Kidney (tissue), 13 donors: ENCODE measurements at regions not wholly inside any gene's neighbourhood (a gene's known extent, or its start where the extent isn't known, plus 50 kb on each side); places are given as distances from the start of the nearest gene placed in this dataset.

ENCODE experiments used
- DNase-seq, 5 donors: peaks; one replicate each; pipeline ENCODE4 v3.0.0-alpha.2; 2013 to 2020
- FAIRE-seq: peaks from 2 replicates; lab custom pipeline; 2012; peaks lifted over from hg19 to GRCh38; lab: Jason Lieb, UNC
- H3K27ac ChIP-seq, 2 donors: one replicate each; pipeline ENCODE4 v1.7.0; 2013; ENCODE audit warnings: low read depth in 2 of 2, low read length in 2 of 2, inconsistent platforms in 1 of 2
- H3K27me3 ChIP-seq: one replicate; pipeline ENCODE4 v1.7.1; 2013; ENCODE audit warnings: low read length, inconsistent platforms; ENCODE audit not compliant: control insufficient read depth, insufficient read depth
- H3K36me3 ChIP-seq, 3 donors: one replicate each; pipeline versions ENCODE4 v1.7.0 to v1.7.1; 2013; ENCODE audit warnings: low read length in 3 of 3, control low read depth in 1 of 3, inconsistent platforms in 1 of 3; ENCODE audit not compliant: insufficient read depth in 3 of 3, control insufficient read depth in 2 of 3
- H3K4me1 ChIP-seq, 3 donors: one replicate each; pipeline versions ENCODE4 v1.7.0 to v1.7.1; 2013; ENCODE audit warnings: low read length in 3 of 3, inconsistent platforms in 1 of 3, low read depth in 1 of 3; ENCODE audit not compliant: control insufficient read depth in 2 of 3, insufficient read depth in 2 of 3
- H3K4me3 ChIP-seq, 3 donors: one replicate each; pipeline versions ENCODE4 v1.7.0 to v1.8.1; 2013; ENCODE audit warnings: low read length in 3 of 3, control low read depth in 1 of 3, inconsistent platforms in 1 of 3
- H3K9ac ChIP-seq, 3 donors: one replicate each; pipeline versions ENCODE4 v1.7.0 to v1.7.1; 2013; ENCODE audit warnings: low read length in 3 of 3, control low read depth in 1 of 3, inconsistent platforms in 1 of 3
- H3K9me3 ChIP-seq, 3 donors: one replicate each; pipeline versions ENCODE4 v1.7.0 to v1.7.1; 2013; ENCODE audit warnings: low read length in 3 of 3, control low read depth in 1 of 3, inconsistent platforms in 1 of 3; ENCODE audit not compliant: control insufficient read depth in 2 of 3, insufficient read depth in 1 of 3
- CTCF ChIP-seq: IDR thresholded peaks from 3 replicates; pipeline ENCODE4 v1.5.1; 2012; ENCODE audit warnings: mild to moderate bottlenecking, moderate library complexity, borderline replicate concordance; ENCODE audit not compliant: insufficient read depth; ENCODE audit errors: extremely low read depth
- intact Hi-C: fragments of 100-400 bp; cut with DNase I; formaldehyde crosslinking; loops from one replicate; pipeline ENCODE4 v1.11.1; 2022
- donor health status: control.
- donor health status: control.
- donor health status: control.
- donor health status: control.
- donor health status: control.
- donor health status: DM: yes; HTN: yes; CAD: no.
- donor health status: Normal renal cell carcinoma (clear cell type).

GRCh38 chr16:52650789-52651188, 103.8 kb upstream of the TOX3 start:
- no peaks in the 10 kb centered on the region for H3K36me3 ChIP-seq
- H3K27ac ChIP-seq, result no peak overlapping the region
- no peak overlapping the region for H3K4me3 ChIP-seq
- no peak overlapping the region for H3K9ac ChIP-seq
- intact Hi-C loops, result no loop called here
- H3K27me3 ChIP-seq, result no peaks in the 10 kb centered on the region
- TF ChIP-seq CTCF, result no peak
- DNase-seq (no peak), FAIRE-seq (no peak)
- no peaks in the 10 kb centered on the region for H3K4me1 ChIP-seq
- H3K9me3 ChIP-seq, result no peaks in the 10 kb centered on the region

- H3K4me3 ChIP-seq, result no peak overlapping the region
- TF ChIP-seq CTCF, result no peak
- no peaks in the 10 kb centered on the region for H3K4me1 ChIP-seq
- FAIRE-seq (no peak), DNase-seq (no peak)
- no peak overlapping the region for H3K9ac ChIP-seq
- no peaks in the 10 kb centered on the region for H3K9me3 ChIP-seq
- H3K27me3 ChIP-seq, result no peaks in the 10 kb centered on the region
- no peak overlapping the region for H3K27ac ChIP-seq
- H3K36me3 ChIP-seq, result no peaks in the 10 kb centered on the region
- intact Hi-C loops, result no loop called here
These were observed 103.4 kb upstream of the TOX3 start for GRCh38 chr16:52650318-52650717.

- Histone ChIP-seq H3K27me3 (no peaks in the 10 kb centered on the region), H3K9me3 (no peaks in the 10 kb centered on the region), H3K4me3 (no peak overlapping the region), H3K27ac (no peak overlapping the region), H3K9ac (no peak overlapping the region), H3K4me1 (no peaks in the 10 kb centered on the region), H3K36me3 (no peaks in the 10 kb centered on the region)
- intact Hi-C loops, result no loop called here
- TF ChIP-seq CTCF, result no peak
- no peak for FAIRE-seq
- no peak for DNase-seq
These were observed 102.9 kb upstream of the TOX3 start for GRCh38 chr16:52649870-52650269.

- intact Hi-C loops, result no loop called here
- no peaks in the 10 kb centered on the region for H3K9me3 ChIP-seq
- H3K4me3 ChIP-seq, result no peak overlapping the region
- TF ChIP-seq CTCF, result no peak
- no peak overlapping the region for H3K9ac ChIP-seq
- no peaks in the 10 kb centered on the region for H3K27me3 ChIP-seq
- no peaks in the 10 kb centered on the region for H3K36me3 ChIP-seq
- H3K4me1 ChIP-seq, result no peaks in the 10 kb centered on the region
- FAIRE-seq (no peak), DNase-seq (no peak)
- no peak overlapping the region for H3K27ac ChIP-seq
These were observed 100.6 kb upstream of the TOX3 start for GRCh38 chr16:52647588-52647987.
